Activated CD4-positive, alpha-beta T cell treated with anti-CD3 and anti-CD28 coated beads for 4 hours (primary cell): ENCODE measurements at regions not wholly inside any gene's neighbourhood (a gene's known extent, or its start where the extent isn't known, plus 50 kb on each side); places are given as distances from the start of the nearest gene placed in this dataset.
"Not testable (repeated sequence)": the region's sequence is repeated elsewhere in the genome, so short reads cannot be mapped to it uniquely, and the experiment has no call there.

Source experiments
- DNase-seq, 2 donors: peaks; one replicate each; pipeline ENCODE4 v3.0.0-alpha.2; 2020

DNA sequence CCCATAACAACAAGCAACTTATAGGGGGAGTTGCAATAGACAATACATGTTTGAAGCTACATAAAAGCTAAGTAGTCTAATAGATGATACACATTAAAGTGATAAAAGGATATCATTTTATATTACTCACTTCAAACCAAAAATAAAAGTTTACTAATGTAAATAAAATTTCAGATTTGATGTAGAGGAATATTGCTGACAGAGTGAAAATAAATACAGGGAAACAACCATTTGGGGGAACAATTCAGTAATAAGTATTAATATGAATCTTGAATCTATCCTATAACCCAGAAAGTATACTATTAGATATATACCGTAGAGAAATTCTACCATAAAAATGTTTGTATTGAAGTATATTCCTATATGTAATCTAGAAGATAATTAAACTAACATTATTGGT is 1248.9 kb upstream of the EPHA6 start:
- no peak for DNase-seq

DNA sequence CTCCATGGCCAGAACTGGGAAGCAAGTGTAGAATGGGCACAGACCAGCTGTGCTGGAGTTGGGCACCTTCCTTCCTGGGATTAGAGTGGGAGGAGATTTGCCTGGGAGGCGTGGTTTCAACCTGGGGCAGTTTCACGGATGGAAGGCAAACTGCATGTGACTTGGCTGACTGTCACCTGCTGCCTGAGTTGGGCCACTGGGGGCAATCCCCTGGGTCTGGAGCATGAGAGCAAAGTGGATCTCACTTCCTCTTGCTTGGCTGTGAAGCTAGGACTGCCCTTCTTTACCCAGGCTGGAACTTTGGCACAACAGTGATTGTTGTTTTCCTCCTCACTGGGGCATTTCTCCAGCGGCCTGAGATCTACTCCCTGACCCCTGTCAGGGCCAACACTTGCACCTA is 1247.0 kb upstream of the EPHA6 start:
- no peak for DNase-seq

DNA sequence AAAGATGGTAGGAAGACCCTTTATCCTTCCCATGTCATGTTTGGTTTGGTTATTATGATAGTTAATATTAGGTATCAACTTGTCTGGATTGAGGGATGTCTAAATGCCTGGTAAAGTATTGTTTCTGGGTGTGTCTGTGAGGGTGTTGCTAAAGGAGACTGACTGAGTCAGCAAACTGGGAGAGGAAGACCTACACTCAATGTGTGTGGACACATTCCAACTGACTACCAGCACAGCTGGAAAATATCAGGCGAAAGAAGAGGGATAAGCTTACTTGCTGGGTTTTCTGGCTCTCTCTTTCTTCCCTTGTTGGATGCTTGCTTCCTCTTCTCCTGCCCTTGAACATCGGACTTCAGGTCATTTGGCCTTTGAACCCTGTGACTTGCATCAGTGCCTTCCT is 1227.6 kb upstream of the EPHA6 start:
- DNase-seq = no peak

DNA sequence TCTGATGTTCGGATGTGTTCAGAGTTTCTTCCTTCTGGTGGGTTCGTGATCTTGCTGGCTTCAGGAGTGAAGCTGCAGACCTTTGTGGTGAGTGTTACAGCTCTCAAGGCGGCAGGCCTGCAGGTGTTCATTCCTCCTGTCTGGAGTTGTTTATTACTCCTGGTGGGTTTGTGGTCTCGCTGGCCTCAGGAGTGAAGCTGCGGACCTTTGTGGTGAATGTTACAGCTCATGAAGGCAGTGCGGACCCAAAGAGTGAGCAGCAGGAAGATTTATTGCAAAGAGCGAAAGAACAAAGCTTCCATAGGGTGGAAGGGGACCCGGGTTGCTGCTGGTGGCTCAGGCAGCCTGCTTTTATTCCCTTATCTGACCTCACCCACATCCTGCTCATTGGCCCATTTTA is 1226.8 kb upstream of the EPHA6 start:
- DNase-seq = not testable (repeated sequence)

DNA sequence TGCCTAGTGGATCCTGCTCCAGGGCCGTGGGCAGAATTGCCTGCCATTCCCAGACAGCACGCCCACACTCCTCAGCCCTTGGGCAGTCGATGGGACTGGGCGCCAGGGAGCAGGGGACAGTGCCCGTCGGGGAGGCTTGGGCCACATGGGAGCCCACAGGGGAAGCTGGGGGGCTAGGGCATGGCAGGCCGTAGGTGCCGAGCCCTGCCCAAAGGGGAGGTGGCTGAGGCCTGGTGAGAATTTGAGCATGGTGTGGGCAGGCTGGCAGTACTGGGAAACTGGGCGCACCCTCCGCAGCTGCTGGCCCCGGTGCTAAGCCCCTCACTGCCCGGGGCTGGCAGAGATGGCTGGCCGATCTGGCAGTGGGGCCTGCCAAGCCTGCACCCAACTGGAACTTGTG is 1225.9 kb upstream of the EPHA6 start:
- no peak for DNase-seq

DNA sequence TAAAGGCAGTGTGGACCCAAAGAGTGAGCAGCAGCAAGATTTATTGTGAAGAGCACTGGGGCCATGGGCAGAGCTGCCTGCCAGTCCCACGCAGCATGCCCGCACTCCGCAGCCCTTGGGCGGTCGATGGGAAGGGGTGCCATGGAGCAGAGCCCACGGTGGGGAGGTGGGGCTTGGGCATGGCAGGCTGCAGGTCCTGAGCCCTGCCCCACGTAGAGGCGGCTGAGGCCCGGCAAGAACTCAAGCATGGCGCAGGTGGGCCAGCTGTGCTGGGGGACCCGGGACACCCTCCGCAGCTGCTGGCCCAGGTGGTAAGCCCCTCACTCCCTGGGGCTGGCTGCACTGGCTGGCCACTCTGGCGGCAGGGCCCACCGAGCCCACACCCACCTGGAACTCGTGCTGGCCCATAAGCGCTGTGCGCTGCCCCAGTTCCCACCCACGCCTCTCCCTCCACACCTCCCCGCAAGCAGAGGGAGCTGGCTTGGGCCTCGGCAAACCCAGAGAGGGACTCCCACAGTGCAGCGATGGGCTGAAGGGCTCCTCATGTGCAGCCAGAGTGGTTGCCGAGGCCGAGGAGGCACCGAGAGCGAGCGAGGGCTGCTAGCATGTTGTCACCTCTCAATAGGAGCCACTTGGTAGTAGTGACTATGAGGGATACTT is 1218.8 kb upstream of the EPHA6 start:
- DNase-seq = no peak

DNA sequence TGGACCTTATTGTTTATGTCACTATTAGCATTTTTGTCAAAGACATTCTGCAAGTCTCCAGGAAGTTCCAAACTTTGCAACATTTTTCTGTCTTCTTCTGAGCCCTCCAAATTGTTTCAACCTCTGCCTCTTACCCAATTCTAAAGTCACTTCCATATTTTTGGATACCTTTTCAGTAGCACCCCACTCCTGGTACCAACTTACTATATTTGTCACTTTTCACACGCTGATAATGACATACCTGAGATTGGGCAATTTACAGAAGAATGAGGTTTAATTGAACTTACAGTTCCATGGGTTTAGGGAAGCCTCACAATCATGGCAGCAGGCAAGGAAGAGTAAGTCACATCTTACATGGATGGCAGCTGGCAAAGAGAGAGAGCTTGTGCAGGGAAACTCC is 1206.5 kb upstream of the EPHA6 start:
- DNase-seq = no peak

DNA sequence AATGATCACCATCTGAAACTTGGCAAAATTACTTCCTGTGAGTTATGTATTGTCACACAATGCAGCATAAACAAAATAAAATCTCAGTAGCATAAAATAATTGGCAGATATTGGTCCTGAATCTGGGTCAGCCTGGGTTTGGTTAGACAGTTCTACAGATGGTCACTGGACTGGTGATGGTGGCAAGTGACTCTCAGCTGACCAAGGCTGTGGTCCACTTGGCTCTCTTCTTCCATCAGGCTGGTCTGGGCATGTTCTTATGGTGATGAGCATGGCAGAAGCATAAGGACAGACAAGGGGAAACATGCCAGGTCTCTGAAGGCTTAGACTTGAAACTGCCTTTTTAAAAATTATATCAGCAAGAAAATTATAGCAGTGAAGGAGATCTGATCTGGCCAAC is 1205.0 kb upstream of the EPHA6 start:
- DNase-seq = no peak

DNA sequence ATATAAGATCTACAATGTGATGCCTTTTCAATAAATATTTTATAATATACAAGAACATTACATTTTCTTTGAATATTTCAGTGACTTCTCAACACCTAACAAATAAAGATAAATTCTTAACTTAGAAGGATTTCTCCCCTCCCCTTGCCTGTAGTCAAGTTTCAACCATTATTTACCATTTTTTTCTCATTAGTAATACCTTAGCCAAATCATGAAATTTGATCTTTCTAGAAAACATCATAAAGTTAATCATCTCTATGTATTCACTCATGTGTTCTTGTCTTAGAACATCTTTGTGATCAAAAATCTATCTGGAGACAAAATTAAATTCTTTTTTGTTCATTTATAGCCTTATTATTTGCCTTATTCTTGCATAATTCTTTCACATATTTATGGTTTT is 1201.8 kb upstream of the EPHA6 start:
- no peak for DNase-seq

DNA sequence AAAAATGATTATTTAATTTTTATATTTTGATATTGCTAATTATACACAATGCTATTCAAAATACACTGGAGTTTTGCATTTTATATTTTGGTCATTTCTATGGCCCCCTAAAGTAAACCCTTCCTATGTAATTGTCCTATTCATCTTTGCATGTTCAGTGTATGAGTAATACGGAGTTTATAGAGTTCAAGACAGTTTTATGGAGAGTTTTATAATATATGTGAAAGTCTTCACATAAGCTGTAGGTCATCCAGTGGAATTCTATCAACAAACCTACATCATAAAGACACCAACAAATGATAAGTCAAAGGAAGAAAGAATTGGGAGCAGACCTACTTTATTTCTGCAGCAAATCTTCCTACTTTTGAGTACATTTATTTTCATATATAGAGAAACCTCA is 1200.4 kb upstream of the EPHA6 start:
- DNase-seq = no peak

DNA sequence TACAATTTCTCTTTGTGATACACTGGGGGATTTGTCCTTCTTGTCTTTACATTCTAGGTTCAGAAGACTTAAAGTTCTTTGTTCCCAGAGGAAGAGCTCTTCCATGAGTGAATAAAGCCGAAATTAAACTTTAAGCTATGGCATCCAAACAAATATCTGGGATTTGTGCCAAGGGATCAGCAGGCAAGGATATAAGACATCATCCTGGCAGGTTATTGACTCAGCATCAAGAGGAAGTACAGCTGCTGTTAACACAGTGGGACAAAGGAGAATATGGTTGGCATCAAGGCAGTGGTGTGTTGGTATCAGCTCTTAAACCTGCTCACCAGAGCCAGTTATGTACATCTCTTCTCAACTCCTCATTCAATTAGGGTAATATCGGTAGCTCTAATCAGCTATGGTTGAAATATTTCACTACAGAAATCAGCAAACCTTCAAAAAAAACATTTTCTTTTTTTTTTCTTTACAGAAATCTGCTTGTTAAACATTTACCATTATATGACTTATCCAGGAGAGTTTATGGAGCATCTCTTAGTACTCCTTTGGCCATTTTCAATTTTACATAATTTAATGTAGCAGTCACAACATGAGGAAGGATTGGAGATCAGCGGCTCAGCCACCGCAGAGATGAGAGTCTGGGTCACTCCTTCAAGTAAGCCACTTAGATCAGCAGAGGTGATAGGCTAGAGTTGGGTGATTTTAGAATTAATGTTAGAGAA is 1198.6 kb upstream of the EPHA6 start:
- DNase-seq = no peak

DNA sequence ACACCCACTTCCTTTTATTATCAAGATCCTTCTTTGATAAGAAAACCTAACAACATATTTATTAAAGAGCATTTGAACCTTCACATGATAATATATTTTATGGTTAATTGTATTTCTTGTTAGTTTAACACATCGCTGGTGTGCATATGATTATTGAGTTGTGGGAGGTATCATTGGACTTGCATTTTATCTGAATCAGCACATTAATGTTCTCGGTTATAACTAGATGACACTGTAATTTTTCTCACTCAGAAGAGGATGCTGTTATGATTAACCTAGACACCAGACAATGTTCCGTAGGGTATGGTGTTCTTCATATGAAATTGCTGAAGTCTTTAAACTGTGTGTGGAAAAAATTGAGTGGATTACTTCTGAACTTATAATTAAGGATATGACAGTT is 1188.3 kb upstream of the EPHA6 start:
- DNase-seq = no peak

DNA sequence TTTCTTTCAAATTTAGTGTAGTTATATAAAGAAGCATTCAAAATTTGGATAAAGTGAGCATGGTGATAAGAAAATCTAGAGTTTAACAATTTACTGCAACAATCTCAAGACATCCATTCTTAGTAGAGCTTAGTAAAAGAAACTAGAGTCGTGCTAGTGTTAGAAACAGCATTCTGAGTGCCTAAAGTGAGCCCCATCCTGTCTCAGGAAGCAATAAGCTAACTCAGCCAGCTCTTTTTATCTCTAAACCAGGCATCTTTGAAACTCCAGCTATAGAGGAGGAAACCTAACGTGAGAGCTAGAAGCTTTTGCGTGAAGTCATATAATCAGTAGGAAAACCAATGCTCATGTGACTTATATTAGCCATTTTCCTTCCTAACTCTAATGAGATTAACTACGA is 1187.1 kb upstream of the EPHA6 start:
- no peak for DNase-seq

DNA sequence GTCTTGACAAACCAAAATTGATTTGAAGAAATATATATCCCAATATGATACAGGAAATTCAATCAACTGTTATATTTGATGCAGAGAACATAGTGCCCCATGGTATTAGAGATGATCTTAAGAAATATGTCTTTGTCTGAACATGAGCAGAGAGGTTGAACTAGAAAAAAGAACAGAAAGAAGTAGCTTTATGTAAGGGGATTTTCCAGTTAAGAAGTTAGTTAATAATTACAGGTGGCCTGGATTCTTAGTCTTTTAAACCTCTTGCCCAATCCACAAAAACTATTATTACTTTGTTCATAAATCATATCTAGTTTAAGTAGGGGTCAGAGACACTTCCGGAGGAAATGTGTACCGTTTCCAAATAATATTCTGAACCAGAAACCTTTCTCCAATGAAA is 1186.7 kb upstream of the EPHA6 start:
- DNase-seq = no peak

DNA sequence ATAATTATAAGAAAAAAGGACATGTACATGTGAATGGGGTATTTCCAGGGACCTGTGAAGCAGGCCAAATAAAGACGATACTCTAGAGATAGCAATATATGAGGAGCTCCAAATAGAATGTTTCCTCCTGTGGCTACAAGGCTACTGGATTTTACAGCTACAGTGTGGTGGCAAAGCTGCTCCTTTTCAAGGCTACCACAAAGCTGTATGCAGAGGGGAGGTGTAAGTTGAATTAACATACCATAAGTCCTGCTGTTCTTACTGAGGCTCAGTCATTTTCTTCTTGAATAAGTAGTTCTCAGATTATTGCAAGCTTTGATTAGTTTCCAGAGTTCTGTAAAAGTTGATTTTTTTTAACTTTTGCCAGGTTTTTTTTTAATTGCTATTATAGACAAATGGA is 1184.6 kb upstream of the EPHA6 start:
- no peak for DNase-seq

DNA sequence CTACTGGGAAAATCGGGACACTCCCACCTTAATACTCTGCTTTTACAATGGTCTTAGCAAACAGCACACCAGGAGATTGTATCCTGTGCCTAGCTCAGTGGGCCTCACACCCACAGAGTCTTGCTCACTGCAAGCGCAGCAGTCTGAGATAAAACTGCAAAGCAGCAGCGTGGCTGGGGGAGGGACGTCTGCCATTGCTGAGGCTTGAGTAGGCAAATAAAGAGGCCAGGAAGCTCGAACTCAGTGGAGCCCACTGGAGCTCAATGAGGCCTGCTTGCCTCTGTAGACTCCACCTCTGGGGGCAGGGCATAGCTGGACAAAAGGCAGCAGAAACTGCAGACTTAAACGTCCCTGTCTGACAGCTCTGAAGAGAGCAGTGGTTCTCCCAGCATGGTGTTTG is 1169.1 kb upstream of the EPHA6 start:
- DNase-seq = no peak

DNA sequence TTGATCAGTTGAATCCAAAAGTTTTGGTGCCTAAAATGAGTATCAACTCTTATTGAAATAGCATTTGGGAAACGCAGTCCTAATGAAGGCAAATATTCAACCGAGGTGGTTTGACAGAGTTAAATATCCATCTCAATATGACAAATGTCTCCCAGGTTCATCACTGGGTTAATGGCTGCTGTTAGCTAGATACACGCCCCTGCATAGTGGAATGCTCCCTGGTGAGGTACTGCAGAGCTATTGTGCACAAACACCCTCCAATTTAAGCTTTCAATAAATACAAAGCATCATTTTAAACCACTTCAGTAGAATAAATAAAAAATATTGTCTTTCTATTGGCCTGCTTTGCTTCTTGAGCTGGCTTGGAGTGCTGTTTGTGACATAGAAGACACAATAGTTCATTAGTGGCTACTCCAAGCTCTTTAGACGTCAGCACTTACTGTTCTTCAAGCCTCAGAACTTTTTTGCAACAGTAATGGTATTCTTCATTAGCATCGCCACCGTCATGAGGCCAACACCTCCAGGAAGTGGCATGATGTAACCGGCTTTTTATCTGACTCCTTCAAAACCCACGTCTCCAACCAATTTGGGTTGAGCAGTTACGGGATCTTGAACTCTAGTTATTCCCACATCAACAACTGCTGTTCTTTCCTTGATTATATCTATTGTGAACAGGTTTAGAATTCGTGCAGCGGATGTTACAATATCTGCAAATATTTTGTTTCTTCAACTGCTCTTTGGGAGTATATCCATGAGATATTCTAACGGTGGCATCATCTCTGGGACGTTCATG is 1159.6 kb upstream of the EPHA6 start:
- DNase-seq = no peak

DNA sequence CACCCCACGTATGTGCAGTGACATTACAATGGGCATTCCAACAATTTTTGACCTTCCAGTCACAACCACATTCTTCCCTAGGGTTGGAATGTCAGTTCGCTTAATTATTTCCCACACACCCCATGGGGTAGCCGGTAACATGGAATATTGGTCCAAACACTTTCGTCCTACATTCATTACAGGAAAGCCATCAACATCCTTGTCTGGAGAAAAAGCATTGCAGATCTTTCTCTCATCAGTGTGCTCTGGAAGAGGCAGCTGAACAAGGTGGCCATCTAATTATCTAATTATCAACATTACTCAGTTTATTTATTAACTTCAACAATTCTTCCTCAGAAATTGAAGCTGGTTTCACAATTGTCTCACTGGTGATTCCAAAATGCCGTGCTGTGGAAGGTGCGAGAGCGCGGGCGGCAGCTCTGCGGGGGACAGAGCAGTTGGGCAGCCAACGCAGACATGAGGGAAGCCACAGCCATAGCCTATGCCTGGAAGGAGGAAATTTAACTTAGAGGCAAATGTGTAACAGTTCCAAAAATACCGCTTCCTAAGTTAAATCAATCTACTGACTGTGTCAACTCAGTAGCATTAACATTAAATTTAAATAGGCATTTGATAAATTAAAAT is 1158.9 kb upstream of the EPHA6 start:
- DNase-seq = no peak

DNA sequence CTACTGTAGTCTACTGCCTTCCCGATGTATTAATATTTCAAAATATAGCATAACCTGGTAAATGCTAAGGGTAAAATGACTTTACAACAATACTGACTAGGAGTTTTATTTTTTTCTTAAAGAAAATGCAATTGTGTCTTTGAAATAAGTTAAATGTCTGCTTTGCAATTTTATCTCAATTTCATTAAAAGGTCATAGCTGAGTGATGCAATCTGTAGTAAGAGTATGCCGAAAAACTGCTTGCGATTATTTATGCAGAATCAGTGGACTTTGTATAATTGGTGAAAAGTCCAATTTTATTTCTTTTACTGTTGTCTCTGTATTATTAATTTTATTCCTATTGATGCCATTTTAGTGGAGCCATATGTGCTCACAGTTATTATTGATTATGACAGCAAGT is 1143.6 kb upstream of the EPHA6 start:
- no peak for DNase-seq

DNA sequence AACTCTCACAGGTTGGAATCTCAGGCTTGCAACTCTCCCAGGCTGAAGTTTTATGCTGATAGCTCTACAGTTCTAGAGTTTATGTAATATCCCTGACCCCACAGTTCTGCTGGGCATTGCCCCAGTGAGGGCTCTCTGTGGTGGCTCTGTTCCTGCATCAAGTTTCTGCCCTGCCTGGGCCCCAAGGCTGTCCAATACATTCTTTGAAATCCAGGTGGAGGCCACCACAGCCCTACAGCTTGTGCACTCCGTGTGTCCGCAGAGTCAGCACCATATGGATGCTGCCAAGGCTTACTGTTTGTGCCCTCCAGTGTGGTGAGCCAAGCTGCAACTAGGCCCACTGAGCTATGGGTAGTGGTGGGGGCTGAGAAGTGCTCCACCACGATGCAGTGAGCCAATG is 1141.2 kb upstream of the EPHA6 start:
- no peak for DNase-seq

DNA sequence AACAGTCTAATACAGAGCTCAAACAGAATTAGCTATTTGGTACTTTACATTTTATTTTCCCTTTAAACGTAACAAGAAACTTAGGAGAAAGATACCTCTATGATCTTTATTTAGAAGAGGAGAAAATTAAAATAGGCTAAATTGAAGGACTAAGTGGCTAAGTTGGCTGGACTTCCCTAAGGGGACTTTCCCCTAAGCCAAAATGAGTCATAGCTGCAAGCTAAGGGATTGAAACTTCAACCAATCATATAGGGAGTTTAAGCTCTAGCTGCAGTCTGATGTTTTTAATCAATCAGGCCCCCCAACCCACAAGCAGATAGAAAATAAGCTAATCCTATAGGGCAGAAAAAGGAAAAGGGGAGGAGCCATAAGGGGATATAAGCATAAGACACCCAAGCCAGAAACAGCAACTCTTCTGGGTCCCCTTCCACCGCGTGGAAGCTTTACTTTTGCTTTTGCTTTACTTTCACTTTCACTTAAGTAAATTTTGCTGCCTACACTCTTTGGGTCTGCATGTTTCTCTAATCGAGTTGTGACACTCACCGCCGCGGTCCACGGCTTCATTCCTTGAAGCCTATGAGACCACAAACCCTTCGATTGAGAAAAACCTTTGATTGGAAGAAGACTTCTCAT is 1108.5 kb upstream of the EPHA6 start:
- DNase-seq = peak in 1 of 2 donors; percentile 4

DNA sequence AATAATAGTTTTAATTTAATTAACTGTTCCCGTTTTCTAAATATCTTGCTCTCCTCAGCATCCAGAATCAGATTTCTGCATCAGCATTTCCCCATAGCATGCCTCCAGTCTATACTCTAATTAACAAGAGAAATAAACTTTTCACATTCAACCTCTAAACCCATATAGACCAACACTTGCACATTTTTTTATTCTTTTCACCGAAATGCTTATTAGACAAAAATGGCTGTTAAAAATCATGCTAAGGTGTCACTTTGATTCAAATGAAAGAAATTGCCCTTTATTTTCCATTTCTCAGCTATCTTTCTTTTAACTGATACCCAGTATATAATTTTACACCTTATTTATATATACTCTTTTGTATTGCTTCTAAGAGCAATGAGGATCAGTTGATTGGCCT is 1107.1 kb upstream of the EPHA6 start:
- no peak for DNase-seq

DNA sequence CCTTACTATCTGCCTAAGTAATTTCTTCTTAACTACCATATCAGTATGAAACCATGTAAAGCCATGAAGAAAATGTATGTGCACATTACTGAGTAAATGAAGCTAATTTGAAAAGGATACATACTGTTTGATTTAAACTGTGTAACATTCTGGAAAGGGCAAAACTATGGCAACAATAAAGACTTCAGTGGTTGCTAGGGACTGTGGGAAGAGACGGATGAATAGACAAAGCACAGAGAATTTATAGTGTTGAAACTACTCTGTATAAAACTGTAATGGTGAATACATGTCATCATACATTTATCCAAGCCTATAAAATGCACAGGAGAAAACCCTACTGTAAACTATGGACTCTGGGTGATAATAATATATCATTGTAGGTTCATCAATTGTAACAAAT is 1103.7 kb upstream of the EPHA6 start:
- DNase-seq = no peak
